ENCODE measurements at regions not wholly inside any gene's neighbourhood (a gene's known extent, or its start where the extent isn't known, plus 50 kb on each side); places are given as distances from the start of the nearest gene placed in this dataset.
"Not testable (repeated sequence)": the region's sequence is repeated elsewhere in the genome, so short reads cannot be mapped to it uniquely, and the experiment has no call there.

DNA sequence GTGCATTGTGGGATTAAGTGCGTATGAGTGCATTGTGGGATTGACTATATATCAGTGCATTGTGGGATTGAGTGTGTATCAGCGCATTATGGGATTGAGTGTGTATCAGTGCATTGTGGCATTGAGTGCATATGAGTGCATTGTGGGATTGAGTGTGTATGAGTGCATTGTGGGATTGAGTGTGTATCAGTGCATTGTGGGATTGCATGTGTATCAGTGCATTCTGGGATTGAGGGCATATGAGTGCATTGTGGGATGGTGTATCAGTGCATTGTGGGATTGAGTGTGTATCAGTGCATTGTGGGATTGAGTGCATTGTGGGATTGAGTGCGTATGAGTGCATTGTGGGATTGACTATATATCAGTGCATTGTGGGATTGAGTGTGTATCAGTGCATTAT, 106.4 kb downstream of the SHOX start:
- DNase-seq (ENCODE audit: low spot score): not testable (repeated sequence)

DNA sequence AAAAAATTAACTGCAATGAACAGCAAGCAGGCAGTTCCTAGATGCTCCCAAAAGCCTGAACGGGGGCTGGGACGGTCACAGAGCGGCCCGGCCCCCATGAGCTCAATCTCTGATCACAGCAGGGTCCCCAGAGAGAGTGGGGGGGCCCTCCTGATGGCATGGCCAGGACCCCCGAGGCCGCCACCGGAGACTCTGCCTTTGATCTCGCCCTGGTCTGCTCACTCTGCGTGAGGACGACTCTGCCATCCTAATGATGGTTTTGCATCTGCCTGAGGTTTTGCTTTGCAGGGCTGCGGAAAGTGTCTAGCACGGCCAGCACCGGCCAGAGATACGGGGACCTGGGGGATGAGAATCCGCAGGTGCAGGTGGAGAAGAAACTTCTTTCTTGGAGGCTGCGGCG, 103.8 kb downstream of the SHOX start:
- no peak for DNase-seq (ENCODE audit: low spot score)

DNA sequence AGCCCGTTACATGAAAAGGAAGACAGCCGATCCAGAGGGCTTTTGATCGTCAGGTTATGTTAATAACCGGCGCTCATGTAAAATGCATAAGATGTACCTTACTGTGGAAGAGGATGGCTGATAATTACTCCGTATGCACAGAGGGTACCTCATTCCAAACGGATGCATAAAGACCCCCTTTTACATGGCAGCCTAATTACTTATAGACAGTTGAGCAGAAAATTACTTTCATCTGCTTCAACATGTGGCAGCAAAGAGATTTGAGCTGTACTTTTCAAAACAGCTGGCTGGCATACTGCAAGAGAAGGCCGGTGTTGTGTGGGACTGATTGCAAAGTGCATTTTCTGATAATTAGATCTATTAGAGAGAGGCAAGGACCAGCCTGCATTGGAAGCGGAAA, 103.4 kb downstream of the SHOX start:
- no peak for DNase-seq (ENCODE audit: low spot score)

DNA sequence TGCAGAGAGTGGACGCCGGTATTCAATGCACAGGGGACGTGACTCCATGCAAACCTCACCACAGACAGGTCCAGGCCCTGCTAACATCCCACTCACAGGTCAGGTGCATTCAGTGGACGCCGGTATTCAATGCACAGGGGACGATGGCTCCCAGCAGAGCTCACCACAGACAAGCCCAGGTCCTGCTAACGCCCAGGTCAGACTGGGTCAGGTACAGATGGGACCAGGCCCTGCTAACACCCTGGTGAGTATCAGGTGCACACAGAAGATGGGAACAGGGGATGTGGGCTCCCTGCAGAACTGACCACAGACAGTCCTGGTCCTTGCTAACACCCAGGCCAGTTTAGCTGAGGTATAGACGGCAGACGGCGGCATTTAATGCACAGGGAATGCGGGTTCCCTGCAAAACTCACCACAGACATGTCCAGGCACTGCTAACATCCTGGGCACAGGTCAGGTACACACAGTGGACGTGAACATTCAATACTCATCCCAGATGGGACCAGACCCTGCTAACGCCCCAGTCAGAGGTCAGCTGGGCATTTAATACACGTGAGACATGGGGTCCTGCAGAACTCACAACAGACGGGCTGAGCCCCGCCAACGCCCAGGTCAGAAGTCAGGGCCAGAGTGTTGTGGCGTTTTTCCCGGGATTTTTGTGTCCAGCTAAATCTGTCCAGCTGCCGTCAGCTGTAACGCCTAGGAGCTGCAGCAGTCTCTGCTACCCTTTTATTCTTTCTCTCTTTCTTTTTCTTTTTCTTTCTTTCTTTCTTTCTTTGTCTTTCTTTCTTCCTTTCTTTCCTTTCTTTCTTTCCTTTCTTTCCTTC, 99.2 kb downstream of the SHOX start:
- DNase-seq (ENCODE audit: low spot score): no peak

DNA sequence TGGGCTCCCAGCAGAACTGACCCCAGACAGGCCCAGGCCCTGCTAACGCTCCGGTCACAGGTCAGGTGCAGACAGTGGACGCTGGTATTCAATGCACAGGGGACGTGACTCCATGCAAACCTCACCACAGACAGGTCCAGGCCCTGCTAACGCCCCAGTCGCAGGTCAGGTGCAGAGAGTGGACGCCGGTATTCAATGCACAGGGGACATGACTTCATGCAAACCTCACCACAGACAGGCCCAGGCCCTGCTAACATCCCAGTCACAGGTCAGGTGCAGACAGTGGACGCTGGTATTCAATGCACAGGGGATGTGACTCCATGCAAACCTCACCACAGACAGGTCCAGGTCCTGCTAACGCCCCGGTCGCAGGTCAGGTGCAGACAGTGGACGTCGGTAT, 98.5 kb downstream of the SHOX start:
- DNase-seq (ENCODE audit: low spot score): not testable (repeated sequence)

DNA sequence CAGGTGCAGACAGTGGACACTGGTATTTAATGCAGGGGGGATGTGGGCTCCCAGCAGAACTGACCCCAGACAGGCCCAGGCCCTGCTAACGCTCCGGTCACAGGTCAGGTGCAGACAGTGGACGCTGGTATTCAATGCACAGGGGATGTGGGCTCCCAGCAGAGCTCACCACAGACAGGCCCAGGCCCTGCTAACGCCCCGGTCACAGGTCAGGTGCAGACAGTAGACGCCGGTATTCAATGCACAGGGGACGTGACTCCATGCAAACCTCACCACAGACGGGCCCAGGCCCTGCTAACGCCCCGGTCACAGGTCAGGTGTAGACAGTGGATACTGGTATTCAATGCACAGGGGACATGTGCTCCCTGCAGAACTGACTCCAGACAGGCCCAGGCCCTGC, 98.0 kb downstream of the SHOX start:
- DNase-seq (ENCODE audit: low spot score): not testable (repeated sequence)

DNA sequence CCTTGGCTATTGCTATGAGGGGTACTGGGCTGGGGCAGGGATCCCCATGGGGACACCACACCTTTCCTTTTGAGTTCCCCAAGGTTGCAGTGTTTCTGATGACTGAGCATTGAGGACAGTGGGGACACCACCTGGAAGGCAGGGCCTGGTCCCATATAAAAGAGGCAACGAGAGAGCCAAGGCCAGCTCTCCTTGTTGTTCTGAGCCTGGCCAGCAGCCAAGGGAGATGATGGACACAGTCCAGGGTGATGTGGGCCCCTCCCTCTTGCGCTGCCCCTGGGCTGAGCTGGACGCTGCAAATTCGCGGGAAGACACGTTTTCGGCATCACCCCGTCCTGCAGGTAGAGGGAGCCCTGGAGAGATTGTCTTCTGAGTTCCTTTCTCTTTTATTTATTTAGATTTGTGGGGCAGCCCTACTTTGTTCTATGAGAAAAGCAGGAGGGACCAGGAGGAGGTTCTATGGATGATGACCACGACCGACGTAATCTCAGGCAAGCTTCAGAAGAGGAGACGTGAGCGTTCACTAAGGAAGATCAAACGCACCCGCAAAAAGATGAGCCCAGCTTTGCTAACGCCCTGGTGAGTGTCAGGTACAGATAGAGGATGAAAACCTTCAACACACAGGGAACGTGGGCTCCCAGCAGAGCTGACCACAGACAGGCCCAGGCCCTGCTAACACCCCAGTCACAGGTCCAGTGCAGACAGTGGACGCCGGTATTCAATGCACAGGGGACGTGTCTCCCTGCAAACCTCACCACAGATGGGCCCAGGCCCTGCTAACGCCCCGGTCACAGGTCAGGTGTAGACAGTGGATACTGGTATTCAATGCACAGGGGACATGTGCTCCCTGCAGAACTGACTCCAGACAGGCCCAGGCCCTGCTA, 97.4 kb downstream of the SHOX start:
- DNase-seq (ENCODE audit: low spot score): no peak

DNA sequence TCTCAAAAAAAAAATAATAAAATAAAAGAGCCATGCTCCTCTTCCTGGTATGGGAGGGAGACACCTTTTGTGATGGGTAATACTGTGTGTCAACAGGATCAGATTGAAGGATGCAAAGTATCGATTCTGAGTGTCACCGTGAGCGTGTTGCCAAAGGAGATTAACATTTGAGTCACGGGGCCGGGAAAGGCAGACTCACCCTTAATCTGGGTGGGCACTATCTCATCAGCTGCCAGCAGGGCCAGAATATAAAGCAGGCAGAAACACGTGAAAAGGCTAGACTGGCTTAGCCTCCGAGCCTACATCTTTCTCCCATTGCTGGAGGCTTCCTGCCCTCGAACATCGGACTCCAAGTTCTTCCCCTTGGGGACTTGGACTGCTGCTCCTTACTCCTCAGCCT, 95.4 kb downstream of the SHOX start:
- DNase-seq (ENCODE audit: low spot score): no peak

DNA sequence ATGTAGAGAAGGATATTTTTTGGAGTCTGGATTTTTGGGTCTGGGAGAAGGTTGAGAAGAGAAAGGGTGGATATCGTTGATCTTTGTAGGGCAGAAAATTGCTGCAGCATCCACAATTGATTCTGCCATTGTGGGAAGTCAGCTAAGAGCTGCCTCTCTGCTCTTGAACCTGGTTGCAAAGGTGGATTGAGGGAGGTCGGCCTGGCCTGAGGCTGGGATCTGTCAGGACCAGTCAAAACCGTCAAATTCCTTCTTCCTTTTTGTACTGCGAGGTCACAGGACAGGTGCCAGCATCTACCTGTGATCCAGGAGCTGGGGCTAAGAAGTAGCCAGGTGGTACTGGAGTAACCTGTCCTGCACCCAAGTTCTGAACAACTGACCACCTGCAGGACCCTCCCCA, 93.7 kb downstream of the SHOX start:
- DNase-seq (ENCODE audit: low spot score): no peak

DNA sequence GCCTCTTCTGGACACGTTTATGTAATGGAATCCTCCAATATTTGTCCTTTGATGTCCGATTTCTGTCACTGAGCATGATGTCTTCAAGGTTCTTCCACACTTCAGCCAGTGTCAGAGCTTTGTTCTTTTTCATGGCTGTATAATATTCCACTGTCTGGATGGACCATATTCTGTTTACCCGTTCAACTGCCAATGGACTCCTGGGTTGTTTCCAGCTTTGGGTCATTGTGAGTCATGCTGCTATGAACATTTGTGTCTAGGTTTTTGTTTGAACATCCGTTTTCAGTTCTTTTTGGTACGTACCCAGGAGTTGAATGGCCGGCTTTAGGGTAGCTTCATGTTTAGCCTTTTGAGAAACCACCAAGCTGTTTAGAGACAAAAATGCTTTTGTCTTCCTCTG, 93.2 kb downstream of the SHOX start:
- no peak for DNase-seq (ENCODE audit: low spot score)

DNA sequence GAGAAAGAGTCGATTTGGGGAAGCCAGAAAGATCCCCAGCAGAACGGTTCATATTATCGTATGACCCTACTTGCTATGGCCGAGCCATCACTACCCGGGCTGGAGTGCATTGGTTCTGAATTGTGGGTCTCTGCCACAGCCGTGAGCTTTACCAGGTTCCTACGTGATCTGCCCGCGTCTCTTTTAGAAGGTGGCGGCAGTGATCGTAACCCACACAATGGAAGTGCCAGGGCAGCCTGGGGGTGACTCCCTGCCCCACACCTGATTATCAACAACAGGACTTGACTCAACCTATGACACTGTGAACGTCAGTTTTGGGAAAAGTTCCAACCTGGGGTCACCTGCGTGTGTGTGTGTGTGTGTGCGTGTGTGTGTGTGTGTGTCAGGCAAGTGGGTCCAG, 90.8 kb downstream of the SHOX start:
- no peak for DNase-seq (ENCODE audit: low spot score)

DNA sequence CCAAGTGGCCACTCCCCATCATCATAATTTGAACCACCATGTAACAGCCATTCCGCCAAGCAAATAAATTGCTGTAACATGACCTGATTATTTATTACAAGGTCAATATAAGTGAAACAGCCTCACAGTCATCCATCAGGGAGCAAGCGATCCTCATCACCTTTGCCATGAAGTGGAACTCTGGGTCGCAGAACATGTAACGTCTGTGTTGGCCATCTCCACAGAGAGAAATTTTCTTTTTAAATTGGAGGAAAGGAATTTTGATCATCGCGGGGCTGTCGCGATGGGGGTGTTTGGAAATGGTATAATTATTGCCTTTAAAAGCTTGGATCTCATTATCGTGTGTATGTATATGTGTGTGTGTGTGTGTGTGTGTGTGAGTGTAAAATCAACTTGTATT, 90.2 kb downstream of the SHOX start:
- no peak for DNase-seq (ENCODE audit: low spot score)

DNA sequence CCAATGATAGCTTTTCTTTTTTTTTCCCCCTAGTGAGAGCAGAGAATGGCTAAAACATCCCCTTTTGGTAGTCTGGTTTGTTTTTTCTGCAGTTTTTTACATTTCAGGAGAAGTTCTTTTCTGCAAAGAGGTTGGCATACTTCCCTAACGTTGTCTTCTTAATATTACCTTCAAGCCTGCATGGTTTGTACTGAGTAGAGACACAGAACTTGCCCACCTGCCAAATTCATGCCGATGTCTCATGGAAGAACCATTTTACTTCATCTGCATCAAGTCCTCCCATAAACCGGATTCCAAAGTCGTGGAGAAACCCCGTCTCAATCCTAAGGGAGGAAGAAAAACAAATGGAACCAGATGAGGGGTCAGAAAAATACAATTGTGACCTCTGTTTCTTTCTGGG, 89.7 kb downstream of the SHOX start:
- no peak for DNase-seq (ENCODE audit: low spot score)

DNA sequence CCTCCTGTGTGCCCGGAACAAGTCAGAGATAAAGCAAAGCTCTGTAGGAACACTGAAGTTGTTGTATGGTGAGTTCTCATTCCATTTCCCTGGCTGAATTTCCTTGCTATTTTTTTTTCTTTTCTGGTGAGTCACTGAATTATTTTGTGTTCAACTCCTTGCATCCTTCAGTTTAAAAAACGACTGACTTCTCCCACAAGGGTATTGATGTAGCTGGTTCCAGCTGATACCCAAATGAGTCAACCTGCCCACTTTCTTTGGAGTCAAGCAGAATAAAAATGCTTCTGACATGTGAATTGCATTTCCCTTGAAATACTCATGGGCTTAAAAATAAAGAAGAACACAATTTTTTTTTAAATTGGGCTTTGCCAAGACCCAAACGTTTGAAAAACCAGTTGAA, 85.5 kb downstream of the SHOX start:
- no peak for DNase-seq (ENCODE audit: low spot score)

DNA sequence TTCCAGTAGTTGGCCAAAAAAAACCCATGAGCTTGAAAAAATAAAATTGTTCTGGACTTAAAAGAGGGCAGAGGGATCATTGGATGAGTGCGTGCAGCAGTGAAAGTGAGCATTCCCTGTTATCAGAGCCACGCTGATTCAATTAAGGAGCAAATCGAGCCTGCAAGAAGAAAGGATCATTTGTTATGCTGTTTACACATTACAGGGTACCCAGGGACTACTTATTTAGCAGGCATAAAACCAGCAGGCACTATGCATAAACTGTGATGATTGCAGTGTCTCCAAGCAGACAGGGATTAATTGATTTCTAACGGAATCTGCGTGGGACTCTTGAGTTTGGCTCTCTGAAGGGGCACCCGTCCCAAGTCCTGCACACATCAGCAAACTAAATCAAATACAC, 83.5 kb downstream of the SHOX start:
- no peak for DNase-seq (ENCODE audit: low spot score)

Data from CD4-positive, alpha-beta T cell treated with Interleukin-2 at 100 ng/mL for 4 hours (primary cell).